Peyer's patch (tissue), 4 donors: ENCODE measurements at regions not wholly inside any gene's neighbourhood (a gene's known extent, or its start where the extent isn't known, plus 50 kb on each side); places are given as distances from the start of the nearest gene placed in this dataset.

ENCODE experiments used
- DNase-seq, 3 donors: peaks; one replicate each; pipeline ENCODE4 v3.0.0-alpha.2; 2017 to 2019
- H3K27ac ChIP-seq, 4 donors: fragments of 200-600 bp; sonication (generic); one replicate each; pipeline ENCODE4 v1.5.1; 2016 to 2019
- H3K27me3 ChIP-seq, 2 donors: fragments of 200-600 bp; sonication (generic); one replicate each; pipeline ENCODE4 v1.5.1; 2019
- H3K36me3 ChIP-seq, 3 donors: fragments of 200-600 bp; sonication (generic); one replicate each; pipeline ENCODE4 v1.5.1; 2016 to 2019
- H3K4me1 ChIP-seq, 4 donors: fragments of 200-600 bp; sonication (generic); one replicate each; pipeline ENCODE4 v1.5.1; 2016 to 2019
- H3K4me3 ChIP-seq, 4 donors: fragments of 200-600 bp; sonication (generic); 1 replicate in 3 of 4; 2 replicates in 1 of 4; pipeline ENCODE4 v1.5.1; 2016 to 2019; ENCODE audit warnings: mild to moderate bottlenecking in 1 of 4
- H3K9me3 ChIP-seq, 4 donors: fragments of 200-600 bp; sonication (generic); one replicate each; pipeline ENCODE4 v1.5.1; 2016 to 2019; ENCODE audit warnings: mild to moderate bottlenecking in 1 of 4
- CTCF ChIP-seq, 6 experiments: fragments of 450-650 bp in 4 of 6; fragments of 200-600 bp in 2 of 6; sonication (generic) in 1 of 6; IDR thresholded peaks; one replicate each; pipeline ENCODE4 v1.5.1; 2017 to 2019; ENCODE audit warnings: antibody characterized with exemption in 6 of 6, mild to moderate bottlenecking in 3 of 6, moderate library complexity in 1 of 6
- POLR2A ChIP-seq, 2 donors: fragments of 450-650 bp; IDR thresholded peaks; one replicate each; pipeline ENCODE4 v1.5.1; 2017; ENCODE audit warnings: antibody characterized with exemption in 2 of 2, mild to moderate bottlenecking in 2 of 2, moderate library complexity in 2 of 2

DNA sequence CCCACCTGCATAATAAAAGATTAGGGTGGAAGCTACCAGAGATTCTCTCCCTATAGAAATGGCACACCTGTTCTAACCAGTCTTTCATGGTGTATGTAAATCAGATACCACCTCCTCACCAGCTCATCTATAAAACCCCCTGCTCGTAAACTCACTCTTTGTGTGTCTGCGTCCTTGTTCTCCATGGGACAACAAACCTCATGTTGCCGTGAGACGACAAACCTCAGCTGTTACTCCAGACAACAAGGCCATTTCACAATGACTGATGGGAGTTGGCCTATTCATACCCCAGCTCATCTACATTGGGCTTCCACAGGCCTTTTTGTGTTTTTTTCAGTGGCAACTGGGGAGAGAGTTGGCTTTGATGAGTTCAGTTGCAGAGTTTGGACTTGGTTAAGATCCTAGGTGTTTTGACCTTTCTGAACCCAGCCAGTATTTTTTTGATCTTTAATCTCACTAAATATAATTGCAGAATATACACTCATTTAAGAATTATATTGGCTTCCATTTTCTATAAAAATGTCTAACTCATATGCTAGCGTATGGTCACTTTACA is 96.6 kb upstream of the LRIG1 start:
- no peak for DNase-seq
- H3K36me3 ChIP-seq, result no peaks in the 10 kb centered on the region
- no peak overlapping the region for H3K4me3 ChIP-seq
- H3K27ac ChIP-seq, result no peak overlapping the region
- H3K9me3 ChIP-seq, result no peaks in the 10 kb centered on the region
- no peaks in the 10 kb centered on the region for H3K27me3 ChIP-seq
- TF ChIP-seq CTCF (IDR thresholded peaks at IDR 0.05) (no peak), POLR2A (IDR thresholded peaks at IDR 0.05) (no peak)
- no peaks in the 10 kb centered on the region for H3K4me1 ChIP-seq

DNA sequence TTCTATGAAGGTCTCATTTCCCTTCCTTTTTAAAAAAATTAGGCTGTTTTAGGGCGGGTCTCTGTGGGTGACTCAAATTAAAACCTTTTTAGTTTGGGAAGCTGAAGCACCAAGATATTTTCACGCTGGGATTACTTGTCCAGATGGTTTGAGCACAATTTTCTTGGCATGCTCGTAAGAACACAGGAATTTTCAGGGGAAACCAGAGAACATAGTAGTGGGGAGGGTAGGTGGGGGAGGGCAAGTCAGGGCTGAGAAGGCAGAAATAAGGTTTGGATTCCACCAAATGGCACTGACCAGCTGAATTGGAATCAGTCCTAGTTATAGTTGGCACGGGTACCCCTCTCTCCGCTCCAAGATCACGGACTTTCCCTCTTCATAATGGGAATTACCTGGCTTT is 97.3 kb upstream of the LRIG1 start:
- TF ChIP-seq POLR2A (IDR thresholded peaks at IDR 0.05), result no peak
- TF ChIP-seq CTCF (IDR thresholded peaks at IDR 0.05), result no peak
- no peaks in the 10 kb centered on the region for H3K36me3 ChIP-seq
- no peak for DNase-seq
- H3K27me3 ChIP-seq, result no peaks in the 10 kb centered on the region
- no peaks in the 10 kb centered on the region for H3K9me3 ChIP-seq
- no peak overlapping the region for H3K27ac ChIP-seq
- no peaks in the 10 kb centered on the region for H3K4me1 ChIP-seq
- no peak overlapping the region for H3K4me3 ChIP-seq

- no peak for TF ChIP-seq POLR2A (IDR thresholded peaks at IDR 0.05)
- no peak for TF ChIP-seq CTCF (IDR thresholded peaks at IDR 0.05)
- no peak for DNase-seq
- H3K27me3 ChIP-seq, result no peaks in the 10 kb centered on the region
- no peak overlapping the region for H3K4me3 ChIP-seq
- H3K27ac ChIP-seq, result no peak overlapping the region
- no peaks in the 10 kb centered on the region for H3K36me3 ChIP-seq
- no peaks in the 10 kb centered on the region for H3K4me1 ChIP-seq
- H3K9me3 ChIP-seq, result no peaks in the 10 kb centered on the region
Observed at GRCh38 chr3:66602237-66602636, 101.4 kb upstream of the LRIG1 start.

- TF ChIP-seq POLR2A (IDR thresholded peaks at IDR 0.05), result no peak
- TF ChIP-seq CTCF (IDR thresholded peaks at IDR 0.05), result no peak
- H3K9me3 ChIP-seq, result no peaks in the 10 kb centered on the region
- no peaks in the 10 kb centered on the region for H3K4me1 ChIP-seq
- no peak for DNase-seq
- H3K4me3 ChIP-seq, result no peak overlapping the region
- H3K36me3 ChIP-seq, result no peaks in the 10 kb centered on the region
- H3K27me3 ChIP-seq, result no peaks in the 10 kb centered on the region
- no peak overlapping the region for H3K27ac ChIP-seq
Observed at GRCh38 chr3:66602691-66603090, 101.9 kb upstream of the LRIG1 start.

- Histone ChIP-seq H3K27me3 (no peaks in the 10 kb centered on the region), H3K27ac (no peak overlapping the region), H3K4me1 (no peaks in the 10 kb centered on the region), H3K4me3 (no peak overlapping the region), H3K9me3 (no peaks in the 10 kb centered on the region), H3K36me3 (no peaks in the 10 kb centered on the region)
- TF ChIP-seq POLR2A (IDR thresholded peaks at IDR 0.05) (no peak), CTCF (IDR thresholded peaks at IDR 0.05) (no peak)
- DNase-seq, result no peak
Observed at GRCh38 chr3:66603151-66603611, 102.4 kb upstream of the LRIG1 start.

DNA sequence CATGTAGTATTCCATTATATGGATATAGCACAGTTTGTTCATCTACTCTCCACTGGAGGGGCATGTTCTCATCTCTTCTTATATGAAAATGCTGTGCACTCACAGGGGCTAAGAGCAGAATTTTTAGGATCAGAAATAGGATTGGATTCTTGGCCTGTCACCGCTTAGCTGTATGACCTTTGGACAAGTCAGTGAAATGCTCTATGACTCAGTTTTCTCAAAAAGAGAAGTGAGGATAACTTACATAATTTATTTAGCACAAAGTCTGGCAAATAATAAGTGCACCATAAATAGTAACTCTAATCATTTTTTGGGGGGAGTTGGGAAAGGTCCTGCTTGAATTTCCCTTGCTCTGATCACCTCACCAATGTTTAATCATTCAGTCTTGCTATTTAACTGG is 103.7 kb upstream of the LRIG1 start:
- Histone ChIP-seq H3K4me1 (no peaks in the 10 kb centered on the region), H3K27ac (no peak overlapping the region), H3K36me3 (no peaks in the 10 kb centered on the region), H3K4me3 (no peak overlapping the region), H3K9me3 (no peaks in the 10 kb centered on the region), H3K27me3 (no peaks in the 10 kb centered on the region)
- no peak for TF ChIP-seq CTCF (IDR thresholded peaks at IDR 0.05)
- no peak for TF ChIP-seq POLR2A (IDR thresholded peaks at IDR 0.05)
- DNase-seq, result no peak
